ENCODE measurements at regions not wholly inside any gene's neighbourhood (a gene's known extent, or its start where the extent isn't known, plus 50 kb on each side); places are given as distances from the start of the nearest gene placed in this dataset.

GRCh38 chr10:37704566-37704965, 152.8 kb downstream of the ZNF248 start:
- TF ChIP-seq CTCF (IDR thresholded peaks at IDR 0.05; ENCODE audit: low read length) (no peak), EZH2 (optimal IDR thresholded peaks at IDR 0.05; ENCODE audit: low read depth, low read length) (no peak), EZH2phosphoT487 (IDR thresholded peaks at IDR 0.05; ENCODE audit: low read length) (no peak)

Measured in MM.1S (cell line).